Adrenal gland (tissue), 9 donors: ENCODE measurements at regions not wholly inside any gene's neighbourhood (a gene's known extent, or its start where the extent isn't known, plus 50 kb on each side); places are given as distances from the start of the nearest gene placed in this dataset.

ENCODE experiments used
- DNase-seq, 7 donors: peaks; one replicate each; pipeline ENCODE4 v3.0.0-alpha.2; 2019 to 2020
- H3K27ac ChIP-seq, 5 donors: fragments of 200-600 bp; sonication (generic) in 4 of 5; 1 replicate in 3 of 5; 2 replicates in 2 of 5; pipeline versions ENCODE4 v1.5.1 to v1.8.0; 2016 to 2020; ENCODE audit warnings: mild to moderate bottlenecking in 1 of 5
- H3K27me3 ChIP-seq: fragments of 200-600 bp; 2 replicates; pipeline ENCODE4 v1.8.0; 2021
- H3K36me3 ChIP-seq, 2 donors: fragments of 200-600 bp; replicated peaks in 1 of 2; 1 replicate in 1 of 2; 2 replicates in 1 of 2; pipeline versions ENCODE4 v1.5.1 to v1.8.0; 2018 to 2022
- H3K4me1 ChIP-seq, 2 donors: fragments of 200-600 bp; replicated peaks in 1 of 2; 1 replicate in 1 of 2; 2 replicates in 1 of 2; pipeline versions ENCODE4 v1.5.1 to v1.8.0; 2018 to 2021
- H3K4me3 ChIP-seq, 4 donors: fragments of 200-600 bp; sonication (generic) in 3 of 4; one replicate each; pipeline ENCODE4 v1.5.1; 2016 to 2018
- H3K9me3 ChIP-seq, 3 donors: fragments of 200-600 bp; sonication (generic) in 1 of 3; replicated peaks in 1 of 3; 1 replicate in 2 of 3; 2 replicates in 1 of 3; pipeline versions ENCODE4 v1.5.1 to v1.8.0; 2016 to 2021
- CTCF ChIP-seq, 6 experiments: fragments of 450-650 bp in 4 of 6; fragments of 200-600 bp in 2 of 6; sonication (generic) in 1 of 6; IDR thresholded peaks; 1 replicate in 5 of 6; 2 replicates in 1 of 6; pipeline versions ENCODE4 v1.5.1 to v1.8.0; 2016 to 2021; ENCODE audit warnings: antibody characterized with exemption in 6 of 6, mild to moderate bottlenecking in 2 of 6, moderate library complexity in 1 of 6
- POLR2A ChIP-seq, 2 donors: fragments of 450-650 bp; IDR thresholded peaks; one replicate each; pipeline ENCODE4 v1.6.1; 2017; ENCODE audit warnings: antibody characterized with exemption in 2 of 2, mild to moderate bottlenecking in 2 of 2, moderate library complexity in 1 of 2
- WGBS, 4 donors: extraction: QIAGEN DNeasy Blood & Tissue Kit in 2 of 4; methylation state at CpG; one replicate each; pipeline versions ENCODE4 v1.1.5 to v1.1.7; 2013 to 2017; 5-methylcytosine and 5-hydroxymethylcytosine counted together
- intact Hi-C, 2 donors: fragments of 100-400 bp; cut with DNase I; formaldehyde crosslinking; loops; one replicate each; pipeline versions ENCODE4 v1.14.1 to v1.15.0; 2022 to 2023
- donor health status: healthy with polysubstance abuse.
- donor health status: Bipolar disorder and iron deficiency.
- donor health status: DM: yes; HTN: yes; CAD: no.
- donor health status: DM: no; HTN: no; CAD: no.
- donor health status: DM: no; HTN: no; CAD: no.

GRCh38 chr2:59997371-59997770 is 556.1 kb downstream of the BCL11A start:
- no peak for DNase-seq
- Histone ChIP-seq H3K4me1 (no peaks in the 10 kb centered on the region), H3K27me3 (no peaks in the 10 kb centered on the region), H3K9me3 (no peaks in the 10 kb centered on the region), H3K36me3 (no peaks in the 10 kb centered on the region), H3K4me3 (no peak overlapping the region), H3K27ac (no peak overlapping the region)
- intact Hi-C loops, result no loop called here
- WGBS, 4 donors, result 89 to 96% (median 95%) methylated on average over 3 of the region's 3 CpGs
- TF ChIP-seq POLR2A (IDR thresholded peaks at IDR 0.05) (no peak), CTCF (IDR thresholded peaks at IDR 0.05) (no peak)

GRCh38 chr2:59996855-59997254 is 556.6 kb downstream of the BCL11A start:
- no peak for DNase-seq
- no peak overlapping the region for H3K4me3 ChIP-seq
- no peak overlapping the region for H3K27ac ChIP-seq
- TF ChIP-seq POLR2A (IDR thresholded peaks at IDR 0.05) (no peak), CTCF (IDR thresholded peaks at IDR 0.05) (no peak)
- WGBS, 4 donors, result 85 to 95% (median 90%) methylated on average over 3 of the region's 3 CpGs
- H3K9me3 ChIP-seq, result no peaks in the 10 kb centered on the region
- intact Hi-C loops, result no loop called here
- H3K27me3 ChIP-seq, result no peaks in the 10 kb centered on the region
- no peaks in the 10 kb centered on the region for H3K4me1 ChIP-seq
- H3K36me3 ChIP-seq, result no peaks in the 10 kb centered on the region

GRCh38 chr2:59993726-59994125 is 559.7 kb downstream of the BCL11A start:
- TF ChIP-seq POLR2A (IDR thresholded peaks at IDR 0.05) (no peak), CTCF (IDR thresholded peaks at IDR 0.05) (no peak)
- DNase-seq, result no peak
- no peaks in the 10 kb centered on the region for H3K4me1 ChIP-seq
- intact Hi-C loops, result no loop called here
- no peaks in the 10 kb centered on the region for H3K9me3 ChIP-seq
- no peak overlapping the region for H3K27ac ChIP-seq
- no peak overlapping the region for H3K4me3 ChIP-seq
- 71 to 82% (median 80%) methylated on average over 2 of the region's 2 CpGs for WGBS, 4 donors
- no peaks in the 10 kb centered on the region for H3K36me3 ChIP-seq
- H3K27me3 ChIP-seq, result no peaks in the 10 kb centered on the region

GRCh38 chr2:59988341-59988740 is 565.1 kb downstream of the BCL11A start:
- H3K4me3 ChIP-seq, result no peak overlapping the region
- no peak for DNase-seq
- TF ChIP-seq CTCF (IDR thresholded peaks at IDR 0.05) (no peak), POLR2A (IDR thresholded peaks at IDR 0.05) (no peak)
- H3K27me3 ChIP-seq, result no peaks in the 10 kb centered on the region
- no peaks in the 10 kb centered on the region for H3K4me1 ChIP-seq
- intact Hi-C loops, result no loop called here
- no peaks in the 10 kb centered on the region for H3K9me3 ChIP-seq
- H3K36me3 ChIP-seq, result no peaks in the 10 kb centered on the region
- H3K27ac ChIP-seq, result no peak overlapping the region
